ENCODE measurements at regions not wholly inside any gene's neighbourhood (a gene's known extent, or its start where the extent isn't known, plus 50 kb on each side); places are given as distances from the start of the nearest gene placed in this dataset.

GRCh38 chr11:112878033-112878601, 83.1 kb upstream of the NCAM1 start:
- no peak for TF ChIP-seq CTCF (conservative IDR thresholded peaks at IDR 0.05; ENCODE audit: control insufficient read depth, insufficient read depth, low read depth, low read length)
- no peak for DNase-seq (ENCODE audit: low read depth)
- no peak overlapping the region for H3K4me3 ChIP-seq (ENCODE audit: control insufficient read depth, low read depth, low read length)

- TF ChIP-seq CTCF (conservative IDR thresholded peaks at IDR 0.05; ENCODE audit: control insufficient read depth, insufficient read depth, low read depth, low read length) = no peak
- DNase-seq (ENCODE audit: low read depth) = no peak
- no peak overlapping the region for H3K4me3 ChIP-seq (ENCODE audit: control insufficient read depth, low read depth, low read length)
Measured at GRCh38 chr11:112880495-112880894, 80.7 kb upstream of the NCAM1 start.

GRCh38 chr11:112881461-112881860, 79.8 kb upstream of the NCAM1 start:
- no peak overlapping the region for H3K4me3 ChIP-seq (ENCODE audit: control insufficient read depth, low read depth, low read length)
- no peak for DNase-seq (ENCODE audit: low read depth)
- no peak for TF ChIP-seq CTCF (conservative IDR thresholded peaks at IDR 0.05; ENCODE audit: control insufficient read depth, insufficient read depth, low read depth, low read length)

GRCh38 chr11:112882494-112883381, 78.5 kb upstream of the NCAM1 start:
- no peak overlapping the region for H3K4me3 ChIP-seq (ENCODE audit: control insufficient read depth, low read depth, low read length)
- TF ChIP-seq CTCF (conservative IDR thresholded peaks at IDR 0.05; ENCODE audit: control insufficient read depth, insufficient read depth, low read depth, low read length) = no peak
- DNase-seq (ENCODE audit: low read depth) = no peak

GRCh38 chr11:112884012-112884767, 77.0 kb upstream of the NCAM1 start:
- TF ChIP-seq CTCF (conservative IDR thresholded peaks at IDR 0.05; ENCODE audit: control insufficient read depth, insufficient read depth, low read depth, low read length) = no peak
- no peak for DNase-seq (ENCODE audit: low read depth)
- H3K4me3 ChIP-seq (ENCODE audit: control insufficient read depth, low read depth, low read length) = no peak overlapping the region

GRCh38 chr11:112885744-112886433, 75.3 kb upstream of the NCAM1 start:
- TF ChIP-seq CTCF (conservative IDR thresholded peaks at IDR 0.05; ENCODE audit: control insufficient read depth, insufficient read depth, low read depth, low read length) = no peak
- no peak overlapping the region for H3K4me3 ChIP-seq (ENCODE audit: control insufficient read depth, low read depth, low read length)
- no peak for DNase-seq (ENCODE audit: low read depth)
